Common myeloid progenitor, CD34-positive (primary cell): ENCODE measurements at regions not wholly inside any gene's neighbourhood (a gene's known extent, or its start where the extent isn't known, plus 50 kb on each side); places are given as distances from the start of the nearest gene placed in this dataset.
"Not testable (repeated sequence)": the region's sequence is repeated elsewhere in the genome, so short reads cannot be mapped to it uniquely, and the experiment has no call there.

Source experiments
- CTCF ChIA-PET: fragments of 350-600 bp; sonication (Branson Sonifier 250); formaldehyde crosslinking; loops from one replicate; lab custom pipeline; 2021; ENCODE audit warnings: antibody characterized with exemption; lab: Charles Lee
- POLR2A ChIA-PET: fragments of 350-600 bp; sonication (Branson Sonifier 250); formaldehyde crosslinking; loops from one replicate; lab custom pipeline; 2021; ENCODE audit warnings: antibody characterized with exemption; lab: Charles Lee
- DNase-seq, 3 donors: peaks; one replicate each; pipeline versions ENCODE4 v3.0.0 to v3.0.0-alpha.2; 2013
- H3K27ac ChIP-seq, 2 experiments: 1 replicate in 1 of 2; 2 replicates in 1 of 2; pipeline ENCODE4 v1.7.0; 2013; ENCODE audit warnings: inconsistent platforms in 2 of 2, low read length in 2 of 2, mild to moderate bottlenecking in 2 of 2, low read depth in 1 of 2, moderate library complexity in 1 of 2; ENCODE audit not compliant: severe bottlenecking in 2 of 2, insufficient read depth in 1 of 2, poor library complexity in 1 of 2
- H3K27me3 ChIP-seq, 5 experiments: replicated peaks in 2 of 5; 1 replicate in 3 of 5; 2 replicates in 2 of 5; pipeline versions ENCODE4 v1.6.1 to v1.7.0; 2013; ENCODE audit warnings: low read length in 4 of 5, mild to moderate bottlenecking in 2 of 5, moderate library complexity in 2 of 5, inconsistent platforms in 1 of 5; ENCODE audit not compliant: insufficient read depth in 5 of 5, control insufficient read depth in 4 of 5
- H3K36me3 ChIP-seq, 4 experiments: 1 replicate in 2 of 4; 2 replicates in 2 of 4; pipeline versions ENCODE4 v1.6.1 to v1.7.0; 2013; ENCODE audit warnings: low read length in 3 of 4, control low read depth in 1 of 4, mild to moderate bottlenecking in 1 of 4; ENCODE audit not compliant: control insufficient read depth in 4 of 4, insufficient read depth in 4 of 4
- H3K4me1 ChIP-seq, 4 experiments: 1 replicate in 3 of 4; 2 replicates in 1 of 4; pipeline versions ENCODE4 v1.6.1 to v1.7.1; 2013; ENCODE audit warnings: low read length in 3 of 4, mild to moderate bottlenecking in 3 of 4, control low read depth in 1 of 4, inconsistent platforms in 1 of 4, moderate library complexity in 1 of 4; ENCODE audit not compliant: control insufficient read depth in 4 of 4, insufficient read depth in 4 of 4; ENCODE audit errors: control extremely low read depth in 1 of 4
- H3K4me3 ChIP-seq, 7 experiments: 1 replicate in 4 of 7; 2 replicates in 3 of 7; pipeline versions ENCODE4 v1.5.1 to v1.7.0; 2013; ENCODE audit warnings: mild to moderate bottlenecking in 7 of 7, low read length in 6 of 7, moderate library complexity in 6 of 7, inconsistent platforms in 2 of 7, low read depth in 2 of 7, control low read depth in 1 of 7; ENCODE audit not compliant: insufficient read depth in 4 of 7, control insufficient read depth in 1 of 7; ENCODE audit errors: extremely low read depth in 1 of 7
- H3K9me3 ChIP-seq, 5 experiments: 1 replicate in 4 of 5; 2 replicates in 1 of 5; pipeline versions ENCODE4 v1.6.1 to v1.7.1; 2013; ENCODE audit warnings: low read length in 4 of 5, mild to moderate bottlenecking in 2 of 5, inconsistent platforms in 1 of 5, low read depth in 1 of 5, moderate library complexity in 1 of 5; ENCODE audit not compliant: control insufficient read depth in 4 of 5, insufficient read depth in 2 of 5; ENCODE audit errors: control extremely low read depth in 1 of 5
- WGBS: methylation state at CpG from one replicate; pipeline ENCODE4 v1.1.5; 2013; ENCODE audit not compliant: insufficient coverage; 5-methylcytosine and 5-hydroxymethylcytosine counted together

- no peaks in the 10 kb centered on the region for H3K9me3 ChIP-seq
- peaks cover 2 to 38% (median 26%) of the 10 kb centered on the region in 4 experiments for H3K4me1 ChIP-seq
- no peak overlapping the region for H3K27ac ChIP-seq
- ChIA-PET POLR2A (no interaction called here), CTCF (interaction anchor here (0.9 kb wide), 1 partner anchor 10 kb away, joined by 3 read pairs; no protein-coding TSS in a partner anchor)
- H3K4me3 ChIP-seq: no peak overlapping the region
- no peaks in the 10 kb centered on the region for H3K27me3 ChIP-seq
- no CpG with 5 or more reads among the region's 3 CpGs for WGBS
- H3K36me3 ChIP-seq: no peaks in the 10 kb centered on the region
- DNase-seq: peak in 2 of 3 donors; percentile 59 to 74
Measured at GRCh38 chr6:155880900-155881299, 425.3 kb upstream of the NOX3 start.

GRCh38 chr6:155872961-155873360, 417.3 kb upstream of the NOX3 start:
- 81% methylated on average over 6 of the region's 6 CpGs for WGBS
- Histone ChIP-seq H3K36me3 (no peaks in the 10 kb centered on the region), H3K4me3 (no peak overlapping the region), H3K9me3 (peaks cover 0 to 2% (median 0%) of the 10 kb centered on the region in 5 experiments), H3K4me1 (peaks cover 0 to 4% (median 0%) of the 10 kb centered on the region in 4 experiments), H3K27ac (no peak overlapping the region), H3K27me3 (no peaks in the 10 kb centered on the region)
- ChIA-PET CTCF (no interaction called here), POLR2A (no interaction called here)
- DNase-seq: no peak

GRCh38 chr6:155867682-155868081, 412.0 kb upstream of the NOX3 start:
- Histone ChIP-seq H3K36me3 (peaks cover 0 to 2% (median 0%) of the 10 kb centered on the region in 4 experiments), H3K9me3 (peaks cover 0 to 3% (median 0%) of the 10 kb centered on the region in 5 experiments), H3K4me3 (no peak overlapping the region), H3K4me1 (no peaks in the 10 kb centered on the region), H3K27me3 (no peaks in the 10 kb centered on the region), H3K27ac (no peak overlapping the region)
- POLR2A ChIA-PET: no interaction called here
- no CpG with 5 or more reads among the region's 4 CpGs for WGBS
- CTCF ChIA-PET: no interaction called here
- DNase-seq: no peak

- WGBS: 100% methylated on average over 10 of the region's 46 CpGs
Measured at GRCh38 chr6:155866676-155867390, 411.2 kb upstream of the NOX3 start.

GRCh38 chr6:155861821-155862220, 406.2 kb upstream of the NOX3 start:
- Histone ChIP-seq H3K27ac (no peak overlapping the region), H3K9me3 (peaks cover 1 to 32% (median 6%) of the 10 kb centered on the region in 5 experiments), H3K36me3 (peaks cover 0 to 3% (median 1%) of the 10 kb centered on the region in 4 experiments), H3K4me3 (no peak overlapping the region), H3K4me1 (no peaks in the 10 kb centered on the region), H3K27me3 (no peaks in the 10 kb centered on the region)
- WGBS: no CpG with 5 or more reads among the region's 2 CpGs
- ChIA-PET CTCF (no interaction called here), POLR2A (no interaction called here)
- DNase-seq: no peak

More at GRCh38 chr6:155866676-155867390, 411.2 kb upstream of the NOX3 start:
- H3K27ac ChIP-seq, CTCF ChIA-PET, H3K9me3 ChIP-seq, H3K4me1 ChIP-seq, H3K27me3 ChIP-seq, H3K36me3 ChIP-seq, POLR2A ChIA-PET, DNase-seq, H3K4me3 ChIP-seq: not testable (repeated sequence)

- H3K4me3 ChIP-seq, POLR2A ChIA-PET, DNase-seq, H3K27ac ChIP-seq, H3K27me3 ChIP-seq, H3K4me1 ChIP-seq, CTCF ChIA-PET, H3K36me3 ChIP-seq: not testable (repeated sequence)
- H3K9me3 ChIP-seq: peaks cover 1 to 32% (median 6%) of the 10 kb centered on the region in 5 experiments
- 85% methylated on average over 4 of the region's 4 CpGs for WGBS
Measured at GRCh38 chr6:155858906-155859305, 403.3 kb upstream of the NOX3 start.

- Histone ChIP-seq H3K4me3 (no peak overlapping the region), H3K27me3 (no peaks in the 10 kb centered on the region), H3K9me3 (peaks cover 0 to 13% (median 3%) of the 10 kb centered on the region in 5 experiments), H3K4me1 (peaks cover 10 to 21% (median 12%) of the 10 kb centered on the region in 4 experiments), H3K27ac (no peak overlapping the region), H3K36me3 (no peaks in the 10 kb centered on the region)
- no peak for DNase-seq
- POLR2A ChIA-PET: no interaction called here
- no CpG with 5 or more reads among the region's 2 CpGs for WGBS
- CTCF ChIA-PET: no interaction called here
Measured at GRCh38 chr6:155854787-155855186, 399.1 kb upstream of the NOX3 start.
